Common myeloid progenitor, CD34-positive (primary cell): ENCODE measurements at regions not wholly inside any gene's neighbourhood (a gene's known extent, or its start where the extent isn't known, plus 50 kb on each side); places are given as distances from the start of the nearest gene placed in this dataset.

ENCODE experiments used
- CTCF ChIA-PET: fragments of 350-600 bp; sonication (Branson Sonifier 250); formaldehyde crosslinking; loops from one replicate; lab custom pipeline; 2021; ENCODE audit warnings: antibody characterized with exemption; lab: Charles Lee
- POLR2A ChIA-PET: fragments of 350-600 bp; sonication (Branson Sonifier 250); formaldehyde crosslinking; loops from one replicate; lab custom pipeline; 2021; ENCODE audit warnings: antibody characterized with exemption; lab: Charles Lee
- DNase-seq, 3 donors: peaks; one replicate each; pipeline versions ENCODE4 v3.0.0 to v3.0.0-alpha.2; 2013
- H3K27ac ChIP-seq, 2 experiments: 1 replicate in 1 of 2; 2 replicates in 1 of 2; pipeline ENCODE4 v1.7.0; 2013; ENCODE audit warnings: inconsistent platforms in 2 of 2, low read length in 2 of 2, mild to moderate bottlenecking in 2 of 2, low read depth in 1 of 2, moderate library complexity in 1 of 2; ENCODE audit not compliant: severe bottlenecking in 2 of 2, insufficient read depth in 1 of 2, poor library complexity in 1 of 2
- H3K27me3 ChIP-seq, 5 experiments: replicated peaks in 2 of 5; 1 replicate in 3 of 5; 2 replicates in 2 of 5; pipeline versions ENCODE4 v1.6.1 to v1.7.0; 2013; ENCODE audit warnings: low read length in 4 of 5, mild to moderate bottlenecking in 2 of 5, moderate library complexity in 2 of 5, inconsistent platforms in 1 of 5; ENCODE audit not compliant: insufficient read depth in 5 of 5, control insufficient read depth in 4 of 5
- H3K36me3 ChIP-seq, 4 experiments: 1 replicate in 2 of 4; 2 replicates in 2 of 4; pipeline versions ENCODE4 v1.6.1 to v1.7.0; 2013; ENCODE audit warnings: low read length in 3 of 4, control low read depth in 1 of 4, mild to moderate bottlenecking in 1 of 4; ENCODE audit not compliant: control insufficient read depth in 4 of 4, insufficient read depth in 4 of 4
- H3K4me1 ChIP-seq, 4 experiments: 1 replicate in 3 of 4; 2 replicates in 1 of 4; pipeline versions ENCODE4 v1.6.1 to v1.7.1; 2013; ENCODE audit warnings: low read length in 3 of 4, mild to moderate bottlenecking in 3 of 4, control low read depth in 1 of 4, inconsistent platforms in 1 of 4, moderate library complexity in 1 of 4; ENCODE audit not compliant: control insufficient read depth in 4 of 4, insufficient read depth in 4 of 4; ENCODE audit errors: control extremely low read depth in 1 of 4
- H3K4me3 ChIP-seq, 7 experiments: 1 replicate in 4 of 7; 2 replicates in 3 of 7; pipeline versions ENCODE4 v1.5.1 to v1.7.0; 2013; ENCODE audit warnings: mild to moderate bottlenecking in 7 of 7, low read length in 6 of 7, moderate library complexity in 6 of 7, inconsistent platforms in 2 of 7, low read depth in 2 of 7, control low read depth in 1 of 7; ENCODE audit not compliant: insufficient read depth in 4 of 7, control insufficient read depth in 1 of 7; ENCODE audit errors: extremely low read depth in 1 of 7
- H3K9me3 ChIP-seq, 5 experiments: 1 replicate in 4 of 5; 2 replicates in 1 of 5; pipeline versions ENCODE4 v1.6.1 to v1.7.1; 2013; ENCODE audit warnings: low read length in 4 of 5, mild to moderate bottlenecking in 2 of 5, inconsistent platforms in 1 of 5, low read depth in 1 of 5, moderate library complexity in 1 of 5; ENCODE audit not compliant: control insufficient read depth in 4 of 5, insufficient read depth in 2 of 5; ENCODE audit errors: control extremely low read depth in 1 of 5
- WGBS: methylation state at CpG from one replicate; pipeline ENCODE4 v1.1.5; 2013; ENCODE audit not compliant: insufficient coverage; 5-methylcytosine and 5-hydroxymethylcytosine counted together

GRCh38 chr17:71320009-71320796 is 800.6 kb upstream of the SOX9 start:
- Histone ChIP-seq H3K27me3 (no peaks in the 10 kb centered on the region), H3K4me1 (no peaks in the 10 kb centered on the region), H3K9me3 (peaks cover 0 to 3% (median 0%) of the 10 kb centered on the region in 5 experiments), H3K4me3 (no peak overlapping the region), H3K36me3 (no peaks in the 10 kb centered on the region), H3K27ac (no peak overlapping the region)
- ChIA-PET POLR2A (no interaction called here), CTCF (no interaction called here)
- 94% methylated on average over 6 of the region's 6 CpGs for WGBS
- DNase-seq = no peak

DNA sequence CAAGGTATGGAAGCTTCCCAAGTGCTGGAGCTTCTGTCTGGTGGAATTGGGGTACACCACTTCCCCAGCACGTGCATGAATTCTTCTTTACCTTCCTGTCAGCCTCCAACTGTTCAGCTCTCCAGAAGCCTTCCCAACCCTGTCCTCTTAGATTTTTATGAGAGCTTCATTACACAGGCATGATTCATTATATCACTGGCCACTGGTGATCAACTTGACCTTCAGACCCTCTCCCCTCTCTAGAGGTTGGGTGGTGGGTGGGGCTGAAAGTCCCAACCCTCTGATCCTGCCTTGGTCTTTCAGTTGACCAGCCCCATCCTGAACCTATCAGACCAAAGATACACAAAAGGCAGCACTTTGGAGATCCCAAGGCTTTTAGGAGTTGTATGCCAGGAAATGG is 795.7 kb upstream of the SOX9 start:
- H3K4me1 ChIP-seq = no peaks in the 10 kb centered on the region
- no peak for DNase-seq
- peaks cover 0 to 3% (median 0%) of the 10 kb centered on the region in 5 experiments for H3K9me3 ChIP-seq
- H3K36me3 ChIP-seq = no peaks in the 10 kb centered on the region
- no peak overlapping the region for H3K4me3 ChIP-seq
- POLR2A ChIA-PET = no interaction called here
- H3K27ac ChIP-seq = no peak overlapping the region
- CTCF ChIA-PET = no interaction called here
- peaks cover 0 to 2% (median 0%) of the 10 kb centered on the region in 5 experiments for H3K27me3 ChIP-seq
- 86% methylated on average over 1 of the region's 1 CpG for WGBS

DNA sequence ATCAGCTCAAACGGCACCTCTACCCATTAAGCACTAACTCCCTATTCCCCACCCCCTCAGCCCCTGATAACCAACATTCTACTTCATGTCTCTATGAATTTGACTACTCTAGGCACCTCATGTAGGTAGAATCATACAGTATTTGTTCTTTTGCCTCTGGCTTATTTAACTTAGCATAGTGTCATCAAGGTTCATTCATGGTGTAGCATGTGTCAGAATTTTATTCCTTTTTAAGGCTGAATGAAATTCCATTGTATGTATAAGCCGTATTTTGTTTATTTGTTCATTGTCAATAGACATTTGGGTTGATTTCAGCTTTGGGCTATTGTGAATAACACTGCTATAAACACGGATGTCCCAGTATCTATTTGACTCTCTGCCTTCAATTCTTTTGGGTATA is 794.9 kb upstream of the SOX9 start:
- Histone ChIP-seq H3K36me3 (no peaks in the 10 kb centered on the region), H3K4me3 (no peak overlapping the region), H3K27ac (no peak overlapping the region), H3K4me1 (no peaks in the 10 kb centered on the region), H3K9me3 (peaks cover 0 to 3% (median 0%) of the 10 kb centered on the region in 5 experiments), H3K27me3 (peaks cover 0 to 2% (median 0%) of the 10 kb centered on the region in 5 experiments)
- CTCF ChIA-PET = no interaction called here
- no peak for DNase-seq
- POLR2A ChIA-PET = no interaction called here
- 83% methylated on average over 1 of the region's 3 CpGs for WGBS

- ChIA-PET CTCF (no interaction called here), POLR2A (no interaction called here)
- no peak overlapping the region for H3K27ac ChIP-seq
- H3K4me3 ChIP-seq = no peak overlapping the region
- no peaks in the 10 kb centered on the region for H3K36me3 ChIP-seq
- peaks cover 0 to 2% (median 0%) of the 10 kb centered on the region in 5 experiments for H3K27me3 ChIP-seq
- WGBS = 100% methylated on average over 1 of the region's 5 CpGs
- DNase-seq = no peak
- peaks cover 0 to 3% (median 0%) of the 10 kb centered on the region in 5 experiments for H3K9me3 ChIP-seq
- H3K4me1 ChIP-seq = no peaks in the 10 kb centered on the region
These were observed 793.3 kb upstream of the SOX9 start for GRCh38 chr17:71327376-71328059.

GRCh38 chr17:71329310-71330098 is 791.3 kb upstream of the SOX9 start:
- WGBS = 100% methylated on average over 1 of the region's 5 CpGs
- ChIA-PET CTCF (no interaction called here), POLR2A (no interaction called here)
- Histone ChIP-seq H3K27me3 (peaks cover 0 to 4% (median 0%) of the 10 kb centered on the region in 5 experiments), H3K27ac (no peak overlapping the region), H3K4me1 (no peaks in the 10 kb centered on the region), H3K9me3 (no peaks in the 10 kb centered on the region), H3K4me3 (no peak overlapping the region), H3K36me3 (no peaks in the 10 kb centered on the region)
- no peak for DNase-seq

DNA sequence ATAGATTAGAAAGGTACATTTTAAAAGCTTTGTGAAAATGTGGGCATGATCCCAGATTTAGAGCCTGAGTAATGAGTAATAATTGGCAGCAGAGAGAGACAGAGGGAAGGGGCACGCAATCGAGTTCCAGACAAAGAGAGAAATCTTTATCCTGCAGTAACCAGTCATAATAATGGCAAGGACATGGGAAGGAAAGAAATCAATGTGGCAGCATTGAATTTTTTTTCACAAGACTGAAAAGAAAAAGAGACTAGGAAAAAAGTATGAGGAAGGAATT is 790.8 kb upstream of the SOX9 start:
- WGBS = 82% methylated on average over 2 of the region's 2 CpGs
- DNase-seq = no peak
- POLR2A ChIA-PET = no interaction called here
- Histone ChIP-seq H3K36me3 (no peaks in the 10 kb centered on the region), H3K27me3 (peaks cover 0 to 4% (median 0%) of the 10 kb centered on the region in 5 experiments), H3K4me3 (no peak overlapping the region), H3K4me1 (no peaks in the 10 kb centered on the region), H3K9me3 (no peaks in the 10 kb centered on the region), H3K27ac (no peak overlapping the region)
- CTCF ChIA-PET = no interaction called here
